VCaP (cell line): ENCODE measurements at regions not wholly inside any gene's neighbourhood (a gene's known extent, or its start where the extent isn't known, plus 50 kb on each side); places are given as distances from the start of the nearest gene placed in this dataset.

ENCODE experiments used
- H3K27ac ChIP-seq: fragments of 450-650 bp; 2 replicates; pipeline ENCODE4 v1.5.1; 2017
- CTCF ChIP-seq: fragments of 450-650 bp; conservative IDR thresholded peaks from 2 replicates; pipeline ENCODE4 v1.5.1; 2017; ENCODE audit warnings: mild to moderate bottlenecking, moderate library complexity

GRCh38 chr6:143569040-143569439 lies 57.5 kb upstream of the FUCA2 start:
- no peak for TF ChIP-seq CTCF
- H3K27ac ChIP-seq, result no peak overlapping the region

- H3K27ac ChIP-seq, result no peak overlapping the region
- no peak for TF ChIP-seq CTCF
Measured at GRCh38 chr6:143564484-143565017, 53.0 kb upstream of the FUCA2 start.

- H3K27ac ChIP-seq, result no peak overlapping the region
- no peak for TF ChIP-seq CTCF
Measured at GRCh38 chr6:143562143-143562542, 50.6 kb upstream of the FUCA2 start.
